ENCODE measurements at regions not wholly inside any gene's neighbourhood (a gene's known extent, or its start where the extent isn't known, plus 50 kb on each side); places are given as distances from the start of the nearest gene placed in this dataset.
"Not testable (repeated sequence)": the region's sequence is repeated elsewhere in the genome, so short reads cannot be mapped to it uniquely, and the experiment has no call there.

- no peaks in the 10 kb centered on the region for H3K4me1 ChIP-seq (ENCODE audit: insufficient read depth, low read length)
- TF ChIP-seq CTCF (IDR thresholded peaks at IDR 0.05; ENCODE audit: extremely low read depth, low read depth, low read length): no peak
- peaks cover 3% of the 10 kb centered on the region for H3K9me3 ChIP-seq (ENCODE audit: low read depth, low read length)
- H3K79me2 ChIP-seq (ENCODE audit: insufficient read depth, low read length): no peaks in the 10 kb centered on the region
- no peak overlapping the region for H2AFZ ChIP-seq (ENCODE audit: low read length)
- no peaks in the 10 kb centered on the region for H3K36me3 ChIP-seq (ENCODE audit: insufficient read depth, low read length)
- no peaks in the 10 kb centered on the region for H4K20me1 ChIP-seq (ENCODE audit: insufficient read depth, low read length)
- no peak for DNase-seq (ENCODE audit: insufficient read length, low spot score, missing footprints)
- no peak overlapping the region for H3K27ac ChIP-seq (ENCODE audit: low read depth, low read length)
- no peak overlapping the region for H3K4me3 ChIP-seq (ENCODE audit: insufficient read depth, low read length)
- H3K27me3 ChIP-seq (ENCODE audit: insufficient read depth, low read length): no peaks in the 10 kb centered on the region
- no peak overlapping the region for H3K4me2 ChIP-seq (ENCODE audit: insufficient read depth, low read length)
Measured at GRCh38 chrX:140422501-140422900, 82.4 kb downstream of the SOX3 start.

GRCh38 chrX:140402131-140402530 lies 102.7 kb downstream of the SOX3 start:
- not testable (repeated sequence) for H3K4me3 ChIP-seq (ENCODE audit: insufficient read depth, low read length); H3K79me2 ChIP-seq (ENCODE audit: insufficient read depth, low read length); DNase-seq (ENCODE audit: insufficient read length, low spot score, missing footprints)

GRCh38 chrX:140396326-140396725 lies 108.5 kb downstream of the SOX3 start:
- not testable (repeated sequence) for H3K4me3 ChIP-seq (ENCODE audit: insufficient read depth, low read length); DNase-seq (ENCODE audit: insufficient read length, low spot score, missing footprints); H3K36me3 ChIP-seq (ENCODE audit: insufficient read depth, low read length); H3K79me2 ChIP-seq (ENCODE audit: insufficient read depth, low read length); H3K4me1 ChIP-seq (ENCODE audit: insufficient read depth, low read length); H4K20me1 ChIP-seq (ENCODE audit: insufficient read depth, low read length); H2AFZ ChIP-seq (ENCODE audit: low read length); H3K9me3 ChIP-seq (ENCODE audit: low read depth, low read length); H3K27me3 ChIP-seq (ENCODE audit: insufficient read depth, low read length); H3K27ac ChIP-seq (ENCODE audit: low read depth, low read length); H3K4me2 ChIP-seq (ENCODE audit: insufficient read depth, low read length)

More at GRCh38 chrX:140402131-140402530, 102.7 kb downstream of the SOX3 start:
- H2AFZ ChIP-seq (ENCODE audit: low read length); H3K27me3 ChIP-seq (ENCODE audit: insufficient read depth, low read length); H3K27ac ChIP-seq (ENCODE audit: low read depth, low read length); H4K20me1 ChIP-seq (ENCODE audit: insufficient read depth, low read length); H3K4me1 ChIP-seq (ENCODE audit: insufficient read depth, low read length); H3K9me3 ChIP-seq (ENCODE audit: low read depth, low read length); H3K4me2 ChIP-seq (ENCODE audit: insufficient read depth, low read length); H3K36me3 ChIP-seq (ENCODE audit: insufficient read depth, low read length): not testable (repeated sequence)

GRCh38 chrX:140393507-140393906 lies 111.4 kb downstream of the SOX3 start:
- no peak overlapping the region for H3K27ac ChIP-seq (ENCODE audit: low read depth, low read length)
- H3K4me1 ChIP-seq (ENCODE audit: insufficient read depth, low read length): no peaks in the 10 kb centered on the region
- H4K20me1 ChIP-seq (ENCODE audit: insufficient read depth, low read length): no peaks in the 10 kb centered on the region
- H3K9me3 ChIP-seq (ENCODE audit: low read depth, low read length): no peaks in the 10 kb centered on the region
- no peak for TF ChIP-seq CTCF (IDR thresholded peaks at IDR 0.05; ENCODE audit: extremely low read depth, low read depth, low read length)
- H3K36me3 ChIP-seq (ENCODE audit: insufficient read depth, low read length): no peaks in the 10 kb centered on the region
- H3K27me3 ChIP-seq (ENCODE audit: insufficient read depth, low read length): no peaks in the 10 kb centered on the region
- no peak for DNase-seq (ENCODE audit: insufficient read length, low spot score, missing footprints)
- no peak overlapping the region for H2AFZ ChIP-seq (ENCODE audit: low read length)
- no peak overlapping the region for H3K4me2 ChIP-seq (ENCODE audit: insufficient read depth, low read length)
- H3K79me2 ChIP-seq (ENCODE audit: insufficient read depth, low read length): no peaks in the 10 kb centered on the region
- no peak overlapping the region for H3K4me3 ChIP-seq (ENCODE audit: insufficient read depth, low read length)

GRCh38 chrX:140391313-140391712 lies 113.6 kb downstream of the SOX3 start:
- H2AFZ ChIP-seq (ENCODE audit: low read length): no peak overlapping the region
- no peaks in the 10 kb centered on the region for H3K4me1 ChIP-seq (ENCODE audit: insufficient read depth, low read length)
- no peak overlapping the region for H3K27ac ChIP-seq (ENCODE audit: low read depth, low read length)
- H3K79me2 ChIP-seq (ENCODE audit: insufficient read depth, low read length): no peaks in the 10 kb centered on the region
- no peaks in the 10 kb centered on the region for H3K27me3 ChIP-seq (ENCODE audit: insufficient read depth, low read length)
- no peaks in the 10 kb centered on the region for H4K20me1 ChIP-seq (ENCODE audit: insufficient read depth, low read length)
- no peak overlapping the region for H3K4me2 ChIP-seq (ENCODE audit: insufficient read depth, low read length)
- no peaks in the 10 kb centered on the region for H3K9me3 ChIP-seq (ENCODE audit: low read depth, low read length)
- no peak for TF ChIP-seq CTCF (IDR thresholded peaks at IDR 0.05; ENCODE audit: extremely low read depth, low read depth, low read length)
- H3K36me3 ChIP-seq (ENCODE audit: insufficient read depth, low read length): no peaks in the 10 kb centered on the region
- no peak for DNase-seq (ENCODE audit: insufficient read length, low spot score, missing footprints)
- H3K4me3 ChIP-seq (ENCODE audit: insufficient read depth, low read length): no peak overlapping the region

Measured in osteoblast (primary cell).